RWPE2 (cell line): ENCODE measurements at regions not wholly inside any gene's neighbourhood (a gene's known extent, or its start where the extent isn't known, plus 50 kb on each side); places are given as distances from the start of the nearest gene placed in this dataset.

Experiments
- ATAC-seq: fragments of 200-7000 bp; cut with Tn5 transposase; 3 replicates; pipeline ENCODE4 v1.9.1; 2021; ENCODE audit warnings: low read depth
- DNase-seq: peaks from one replicate; pipeline ENCODE4 v3.0.0-alpha.2; 2020; ENCODE audit warnings: low spot score
- H3K27ac ChIP-seq: fragments of 450-650 bp; 2 replicates; pipeline ENCODE4 v1.5.1; 2017; ENCODE audit warnings: mild to moderate bottlenecking; ENCODE audit not compliant: poor library complexity, severe bottlenecking
- H3K27me3 ChIP-seq: fragments of 250-450 bp; sonication (Bioruptor Pico); 2 replicates; pipeline ENCODE4 v1.5.1; 2021; ENCODE audit warnings: mild to moderate bottlenecking, moderate library complexity; ENCODE audit not compliant: insufficient read depth, poor library complexity, severe bottlenecking
- H3K36me3 ChIP-seq: fragments of 250-450 bp; sonication (Bioruptor Pico); 2 replicates; pipeline ENCODE4 v1.5.1; 2020; ENCODE audit warnings: low read depth, mild to moderate bottlenecking, moderate library complexity
- H3K4me1 ChIP-seq: fragments of 250-450 bp; sonication (Bioruptor Pico); 2 replicates; pipeline ENCODE4 v1.5.1; 2021; ENCODE audit warnings: mild to moderate bottlenecking, moderate library complexity; ENCODE audit not compliant: insufficient read depth, poor library complexity, severe bottlenecking
- H3K4me3 ChIP-seq: fragments of 250-450 bp; sonication (Bioruptor Pico); 2 replicates; pipeline ENCODE4 v1.5.1; 2021; ENCODE audit warnings: mild to moderate bottlenecking, moderate library complexity; ENCODE audit not compliant: severe bottlenecking
- H3K9me3 ChIP-seq: fragments of 250-450 bp; sonication (Bioruptor Pico); 2 replicates; pipeline ENCODE4 v1.5.1; 2021; ENCODE audit warnings: mild to moderate bottlenecking, moderate library complexity; ENCODE audit not compliant: severe bottlenecking
- TF ChIP-seq, protein P1 (sequence below): fragments of 450-650 bp; IDR thresholded peaks from one replicate; pipeline ENCODE4 v1.5.1; 2017; ENCODE audit warnings: mild to moderate bottlenecking, moderate library complexity; ENCODE audit not compliant: poor library complexity, severe bottlenecking

DNA sequence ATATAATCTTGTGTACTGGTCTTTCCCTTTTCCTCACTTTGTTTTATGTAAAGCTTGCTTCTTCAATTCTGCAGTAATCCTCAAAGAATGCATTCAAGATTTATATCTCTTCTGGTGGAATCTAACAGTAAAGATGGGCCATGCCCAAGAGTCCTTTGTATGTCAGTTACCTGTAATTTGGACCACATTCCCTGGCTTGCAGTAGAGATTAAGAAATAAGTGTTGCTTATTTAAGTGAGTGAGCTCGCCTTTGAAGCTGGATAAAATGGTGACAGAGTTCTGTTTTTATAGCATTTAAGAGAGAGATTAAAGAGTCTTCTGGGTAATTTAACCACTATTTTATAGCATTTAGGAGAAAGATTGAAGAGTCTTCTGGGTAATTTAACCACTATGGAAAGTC is 262.1 kb upstream of the ATP2B1 start:
- Histone ChIP-seq H3K4me3 (no peak overlapping the region), H3K9me3 (no peaks in the 10 kb centered on the region), H3K27me3 (no peaks in the 10 kb centered on the region), H3K4me1 (peaks cover 15% of the 10 kb centered on the region), H3K36me3 (no peaks in the 10 kb centered on the region), H3K27ac (no peak overlapping the region)
- ATAC-seq (no peak), DNase-seq (no peak)
- TF ChIP-seq, protein P1, sequence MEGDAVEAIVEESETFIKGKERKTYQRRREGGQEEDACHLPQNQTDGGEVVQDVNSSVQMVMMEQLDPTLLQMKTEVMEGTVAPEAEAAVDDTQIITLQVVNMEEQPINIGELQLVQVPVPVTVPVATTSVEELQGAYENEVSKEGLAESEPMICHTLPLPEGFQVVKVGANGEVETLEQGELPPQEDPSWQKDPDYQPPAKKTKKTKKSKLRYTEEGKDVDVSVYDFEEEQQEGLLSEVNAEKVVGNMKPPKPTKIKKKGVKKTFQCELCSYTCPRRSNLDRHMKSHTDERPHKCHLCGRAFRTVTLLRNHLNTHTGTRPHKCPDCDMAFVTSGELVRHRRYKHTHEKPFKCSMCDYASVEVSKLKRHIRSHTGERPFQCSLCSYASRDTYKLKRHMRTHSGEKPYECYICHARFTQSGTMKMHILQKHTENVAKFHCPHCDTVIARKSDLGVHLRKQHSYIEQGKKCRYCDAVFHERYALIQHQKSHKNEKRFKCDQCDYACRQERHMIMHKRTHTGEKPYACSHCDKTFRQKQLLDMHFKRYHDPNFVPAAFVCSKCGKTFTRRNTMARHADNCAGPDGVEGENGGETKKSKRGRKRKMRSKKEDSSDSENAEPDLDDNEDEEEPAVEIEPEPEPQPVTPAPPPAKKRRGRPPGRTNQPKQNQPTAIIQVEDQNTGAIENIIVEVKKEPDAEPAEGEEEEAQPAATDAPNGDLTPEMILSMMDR = no peak

DNA sequence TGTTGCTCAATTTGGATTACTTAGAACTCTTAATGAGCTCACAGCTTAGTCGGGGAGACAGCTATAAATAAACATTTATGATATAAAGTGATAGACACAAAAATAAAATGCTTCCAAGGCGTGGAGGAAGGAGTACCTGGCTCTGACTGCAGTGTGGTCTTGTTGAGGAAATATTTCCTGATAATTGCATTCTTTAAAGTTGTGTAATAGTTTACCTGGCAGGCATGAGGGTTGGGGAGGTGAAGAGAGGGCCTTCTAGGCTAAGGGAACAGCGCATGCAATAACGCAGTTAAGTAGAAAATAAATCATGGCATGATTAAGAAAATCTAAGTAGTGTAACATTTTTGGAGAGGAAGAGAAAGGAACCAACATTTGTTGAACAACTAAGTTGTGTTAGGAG is 260.5 kb upstream of the ATP2B1 start:
- Histone ChIP-seq H3K36me3 (no peaks in the 10 kb centered on the region), H3K9me3 (no peaks in the 10 kb centered on the region), H3K27me3 (no peaks in the 10 kb centered on the region), H3K4me1 (peaks cover 15% of the 10 kb centered on the region), H3K4me3 (no peak overlapping the region), H3K27ac (peak overlapping the region; percentile 51)
- TF ChIP-seq, protein P1 = no peak
- ATAC-seq (peak; percentile 98), DNase-seq (no peak)

DNA sequence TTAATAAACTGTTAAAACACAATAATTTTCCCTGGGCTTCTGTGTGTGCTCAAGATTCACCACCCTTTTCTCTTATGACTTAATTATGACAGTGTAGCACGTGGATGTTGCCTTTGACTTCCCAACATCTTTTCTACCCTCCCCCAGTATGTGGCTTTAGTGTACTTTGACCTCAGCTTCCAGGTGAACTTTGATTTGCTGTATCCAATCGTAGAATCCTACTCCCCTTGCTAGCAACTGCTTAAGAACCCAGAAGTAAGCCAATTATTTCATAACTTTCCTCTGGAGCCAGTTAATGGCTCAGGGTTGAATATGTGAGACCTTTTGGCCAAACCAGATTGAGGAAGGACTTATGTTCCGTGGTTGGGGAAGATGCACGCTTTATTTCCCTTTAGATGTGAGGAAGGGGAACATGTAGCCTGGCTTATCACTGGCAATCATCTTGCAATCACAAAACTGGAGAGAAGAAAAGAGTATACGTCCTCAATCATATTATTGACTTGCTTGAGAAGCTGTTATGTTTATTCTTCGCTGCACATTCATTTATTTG is 259.6 kb upstream of the ATP2B1 start:
- ATAC-seq (no peak), DNase-seq (no peak)
- TF ChIP-seq, protein P1 = no peak
- Histone ChIP-seq H3K27me3 (no peaks in the 10 kb centered on the region), H3K27ac (peak overlapping the region; percentile 51), H3K4me1 (peaks cover 15% of the 10 kb centered on the region), H3K9me3 (no peaks in the 10 kb centered on the region), H3K36me3 (no peaks in the 10 kb centered on the region), H3K4me3 (no peak overlapping the region)

DNA sequence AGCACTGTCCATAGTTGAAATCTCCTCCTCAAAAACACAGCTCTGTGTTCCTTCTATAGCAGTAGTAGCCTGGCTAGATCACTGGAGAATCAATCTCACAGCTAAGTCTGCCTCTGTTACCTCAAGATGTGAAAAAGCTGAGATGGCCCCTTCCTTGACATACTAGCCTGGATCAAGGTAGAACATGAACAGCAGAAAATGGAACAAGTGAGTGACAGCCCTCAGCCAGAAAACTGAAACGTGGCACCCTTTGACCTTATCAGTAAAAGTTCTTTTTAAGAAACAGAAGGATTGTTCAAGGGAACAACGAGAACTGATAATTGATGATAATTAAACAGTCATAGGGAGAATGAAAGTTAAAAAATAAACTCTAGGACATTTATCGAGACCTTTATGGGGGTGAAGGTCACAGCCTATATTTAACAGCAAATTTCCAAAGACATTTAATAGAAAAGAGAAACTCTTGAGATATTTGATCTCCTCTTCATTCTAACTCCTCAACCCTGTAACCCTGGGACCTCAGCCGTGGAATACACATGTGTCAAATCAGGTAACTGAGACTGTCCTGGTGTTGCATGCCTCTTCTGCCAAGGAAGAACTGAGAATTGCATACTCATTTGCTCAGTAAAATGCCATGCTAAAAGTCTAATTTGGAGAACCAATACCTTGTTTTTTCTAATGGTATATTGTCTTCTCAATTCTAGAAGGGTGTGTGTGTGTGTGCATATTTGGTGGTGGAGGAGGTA is 258.0 kb upstream of the ATP2B1 start:
- Histone ChIP-seq H3K4me1 (peaks cover 15% of the 10 kb centered on the region), H3K36me3 (no peaks in the 10 kb centered on the region), H3K27ac (no peak overlapping the region), H3K9me3 (no peaks in the 10 kb centered on the region), H3K4me3 (no peak overlapping the region), H3K27me3 (no peaks in the 10 kb centered on the region)
- no peak for DNase-seq
- TF ChIP-seq, protein P1 = no peak
- ATAC-seq = no peak

DNA sequence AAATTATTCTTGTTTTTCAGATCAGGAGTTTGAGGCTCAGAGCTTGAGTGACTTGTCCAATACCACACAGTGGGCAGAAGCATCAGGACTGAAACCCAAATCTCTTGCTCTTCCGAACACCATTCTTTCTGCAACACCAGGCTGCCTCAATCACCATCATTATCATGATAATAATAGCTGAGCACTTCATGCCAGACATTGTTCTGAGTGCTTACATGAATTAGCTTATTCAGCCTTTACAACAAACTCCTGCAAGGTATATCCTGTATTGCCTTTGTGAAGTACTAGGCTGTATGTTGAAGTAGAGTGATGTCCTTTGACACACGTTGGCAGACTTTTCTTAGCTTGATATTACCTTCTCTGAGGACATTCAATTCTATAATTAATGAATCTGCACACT is 257.4 kb upstream of the ATP2B1 start:
- Histone ChIP-seq H3K4me1 (peaks cover 15% of the 10 kb centered on the region), H3K36me3 (no peaks in the 10 kb centered on the region), H3K9me3 (no peaks in the 10 kb centered on the region), H3K27ac (no peak overlapping the region), H3K4me3 (no peak overlapping the region), H3K27me3 (no peaks in the 10 kb centered on the region)
- DNase-seq = no peak
- TF ChIP-seq, protein P1 = no peak
- ATAC-seq = no peak
